ENCODE measurements at regions not wholly inside any gene's neighbourhood (a gene's known extent, or its start where the extent isn't known, plus 50 kb on each side); places are given as distances from the start of the nearest gene placed in this dataset.

DNA sequence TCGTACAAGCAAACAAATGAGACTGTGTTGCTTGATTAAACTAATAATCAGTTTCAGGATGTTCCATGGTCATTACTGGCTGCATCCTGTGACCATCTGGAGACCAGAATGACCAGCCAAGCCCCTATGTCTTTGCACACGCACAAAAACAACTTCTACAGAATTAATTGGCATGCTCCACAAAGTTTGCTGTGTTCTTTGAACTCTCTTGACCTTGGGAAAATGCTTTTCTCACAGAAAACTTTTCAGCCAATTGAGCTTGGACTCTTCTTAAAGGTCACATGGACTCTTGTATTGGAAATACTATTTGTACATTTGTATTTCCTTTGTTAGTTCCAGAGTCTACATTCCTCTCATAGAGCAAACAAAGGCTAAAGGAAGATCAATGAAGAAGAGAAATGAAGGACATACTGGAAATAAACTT lies 147.8 kb downstream of the ARRDC3 start:
- Histone ChIP-seq H3K4me3 (ENCODE audit: low read depth in 1 of 2, low read length in 2 of 2) (no peak overlapping the region), H3K27me3 (ENCODE audit: low read depth, low read length) (no peaks in the 10 kb centered on the region), H3K9me3 (ENCODE audit: control insufficient read depth in 1 of 2, low read length in 2 of 2) (no peaks in the 10 kb centered on the region), H3K27ac (ENCODE audit: low read length) (no peak overlapping the region), H3K4me1 (ENCODE audit: control insufficient read depth in 1 of 2, insufficient read depth in 2 of 2, low read length in 2 of 2) (no peaks in the 10 kb centered on the region), H3K36me3 (ENCODE audit: control insufficient read depth in 1 of 2, insufficient read depth in 2 of 2, low read length in 2 of 2) (no peaks in the 10 kb centered on the region)

- no peaks in the 10 kb centered on the region for H3K4me1 ChIP-seq (ENCODE audit: control insufficient read depth in 1 of 2, insufficient read depth in 2 of 2, low read length in 2 of 2)
- H3K36me3 ChIP-seq (ENCODE audit: control insufficient read depth in 1 of 2, insufficient read depth in 2 of 2, low read length in 2 of 2): no peaks in the 10 kb centered on the region
- no peaks in the 10 kb centered on the region for H3K9me3 ChIP-seq (ENCODE audit: control insufficient read depth in 1 of 2, low read length in 2 of 2)
- H3K27ac ChIP-seq (ENCODE audit: low read length): no peak overlapping the region
- H3K27me3 ChIP-seq (ENCODE audit: low read depth, low read length): no peaks in the 10 kb centered on the region
- H3K4me3 ChIP-seq (ENCODE audit: low read depth in 1 of 2, low read length in 2 of 2): no peak overlapping the region
Observed at GRCh38 chr5:91232523-91232922, 150.6 kb downstream of the ARRDC3 start.

- H3K27me3 ChIP-seq (ENCODE audit: low read depth, low read length): no peaks in the 10 kb centered on the region
- H3K36me3 ChIP-seq (ENCODE audit: control insufficient read depth in 1 of 2, insufficient read depth in 2 of 2, low read length in 2 of 2): no peaks in the 10 kb centered on the region
- no peaks in the 10 kb centered on the region for H3K4me1 ChIP-seq (ENCODE audit: control insufficient read depth in 1 of 2, insufficient read depth in 2 of 2, low read length in 2 of 2)
- H3K9me3 ChIP-seq (ENCODE audit: control insufficient read depth in 1 of 2, low read length in 2 of 2): no peaks in the 10 kb centered on the region
- H3K27ac ChIP-seq (ENCODE audit: low read length): no peak overlapping the region
- no peak overlapping the region for H3K4me3 ChIP-seq (ENCODE audit: low read depth in 1 of 2, low read length in 2 of 2)
Observed at GRCh38 chr5:91229031-91229727, 153.9 kb downstream of the ARRDC3 start.

DNA sequence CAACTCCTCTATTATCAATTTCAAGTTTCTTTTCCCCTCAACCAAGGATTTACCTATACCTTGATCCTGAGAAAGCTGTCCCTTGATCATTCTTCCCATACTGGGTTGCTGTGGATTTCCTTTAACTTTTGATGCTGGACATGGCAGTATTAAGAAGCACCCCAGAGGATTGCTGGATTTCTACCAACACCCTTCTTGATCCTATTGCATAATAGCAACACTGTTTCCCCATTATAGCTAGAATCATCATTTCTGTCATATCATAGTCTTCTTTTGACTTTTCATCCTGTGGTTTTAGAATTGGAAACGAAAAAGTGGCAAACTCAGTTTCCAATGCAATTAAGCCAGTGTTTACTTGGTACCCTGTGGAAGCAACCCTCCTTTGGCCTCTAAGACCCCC lies 154.9 kb downstream of the ARRDC3 start:
- Histone ChIP-seq H3K36me3 (ENCODE audit: control insufficient read depth in 1 of 2, insufficient read depth in 2 of 2, low read length in 2 of 2) (no peaks in the 10 kb centered on the region), H3K4me1 (ENCODE audit: control insufficient read depth in 1 of 2, insufficient read depth in 2 of 2, low read length in 2 of 2) (no peaks in the 10 kb centered on the region), H3K27ac (ENCODE audit: low read length) (no peak overlapping the region), H3K4me3 (ENCODE audit: low read depth in 1 of 2, low read length in 2 of 2) (no peak overlapping the region), H3K27me3 (ENCODE audit: low read depth, low read length) (no peaks in the 10 kb centered on the region), H3K9me3 (ENCODE audit: control insufficient read depth in 1 of 2, low read length in 2 of 2) (no peaks in the 10 kb centered on the region)

DNA sequence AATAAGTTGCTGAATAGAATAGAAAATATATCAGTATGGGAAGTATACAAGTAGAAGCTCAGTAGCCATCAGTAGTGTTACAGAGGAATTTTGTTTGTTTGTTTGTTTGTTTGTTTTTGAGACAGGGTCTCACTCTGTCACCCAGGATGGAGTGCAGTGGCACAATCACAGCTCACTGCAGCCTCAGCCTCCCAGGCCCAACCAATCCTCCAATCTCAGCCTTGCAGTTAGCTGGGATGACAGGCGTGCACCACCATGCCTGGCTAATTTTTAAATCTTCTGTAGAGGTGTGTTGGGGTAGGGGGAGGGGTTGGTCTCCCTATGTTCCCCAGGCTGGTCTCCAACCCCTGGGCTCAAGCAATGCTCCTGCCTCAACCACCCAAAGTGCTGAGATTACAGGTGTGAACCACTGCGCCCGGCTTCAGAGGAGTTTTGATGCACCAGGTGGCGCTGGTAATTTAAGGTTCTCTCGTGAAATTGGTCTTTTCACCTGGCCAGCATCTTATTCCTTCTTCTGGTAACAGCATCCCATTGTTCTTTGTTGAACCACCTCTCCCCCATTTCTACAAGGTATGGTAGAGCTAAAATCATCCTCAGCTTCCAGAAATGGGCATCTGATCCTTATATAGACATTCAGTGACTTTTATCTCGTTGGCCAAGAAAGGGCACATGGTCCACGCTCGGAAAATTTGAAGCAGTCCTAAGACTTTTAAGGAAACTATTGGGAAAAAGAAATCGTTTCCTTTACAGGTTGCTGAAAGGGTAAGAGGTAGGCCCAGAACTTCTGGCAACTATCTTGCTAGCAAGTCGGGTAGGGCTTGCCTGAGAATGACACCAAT lies 157.1 kb downstream of the ARRDC3 start:
- no peaks in the 10 kb centered on the region for H3K9me3 ChIP-seq (ENCODE audit: control insufficient read depth in 1 of 2, low read length in 2 of 2)
- no peaks in the 10 kb centered on the region for H3K36me3 ChIP-seq (ENCODE audit: control insufficient read depth in 1 of 2, insufficient read depth in 2 of 2, low read length in 2 of 2)
- H3K4me3 ChIP-seq (ENCODE audit: low read depth in 1 of 2, low read length in 2 of 2): no peak overlapping the region
- no peak overlapping the region for H3K27ac ChIP-seq (ENCODE audit: low read length)
- H3K4me1 ChIP-seq (ENCODE audit: control insufficient read depth in 1 of 2, insufficient read depth in 2 of 2, low read length in 2 of 2): no peaks in the 10 kb centered on the region
- no peaks in the 10 kb centered on the region for H3K27me3 ChIP-seq (ENCODE audit: low read depth, low read length)

DNA sequence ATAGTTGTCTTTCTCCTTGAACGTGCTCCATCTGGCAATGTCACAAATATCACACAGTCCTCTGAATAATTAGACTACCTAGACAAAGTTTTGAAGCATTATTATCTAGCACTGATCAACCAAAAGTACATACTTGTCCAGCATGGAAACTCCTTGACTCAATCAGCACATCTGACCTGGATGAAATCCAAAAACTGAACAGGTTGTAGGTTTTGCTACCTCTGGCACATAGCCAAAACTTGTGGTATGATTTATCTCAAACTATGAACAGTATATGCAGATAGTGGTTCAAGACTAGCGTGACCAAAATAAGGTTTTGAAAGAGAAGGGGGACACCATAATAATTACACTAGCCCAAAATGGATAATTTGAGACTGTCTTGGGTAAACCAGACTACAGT lies 158.1 kb downstream of the ARRDC3 start:
- no peaks in the 10 kb centered on the region for H3K4me1 ChIP-seq (ENCODE audit: control insufficient read depth in 1 of 2, insufficient read depth in 2 of 2, low read length in 2 of 2)
- no peaks in the 10 kb centered on the region for H3K9me3 ChIP-seq (ENCODE audit: control insufficient read depth in 1 of 2, low read length in 2 of 2)
- H3K4me3 ChIP-seq (ENCODE audit: low read depth in 1 of 2, low read length in 2 of 2): no peak overlapping the region

DNA sequence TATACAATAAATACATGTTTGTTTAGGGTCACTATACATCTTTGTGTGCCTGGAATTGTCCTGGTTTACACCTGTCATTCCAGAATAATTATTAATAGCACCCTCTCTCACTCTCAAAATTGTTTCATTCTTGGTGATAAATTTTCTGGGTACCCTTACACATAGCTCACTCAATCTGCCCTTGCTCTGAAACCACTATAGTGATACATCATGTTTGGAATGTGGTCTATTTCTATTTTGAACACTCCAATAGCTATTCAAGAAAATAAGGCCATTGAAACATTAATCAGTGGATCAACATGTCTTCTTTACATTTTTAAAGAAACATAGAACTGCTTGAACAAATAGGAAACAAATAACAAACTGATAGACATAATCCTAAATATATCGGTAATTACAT lies 158.7 kb downstream of the ARRDC3 start:
- no peaks in the 10 kb centered on the region for H3K27me3 ChIP-seq (ENCODE audit: low read depth, low read length)
- H3K27ac ChIP-seq (ENCODE audit: low read length): no peak overlapping the region
- no peaks in the 10 kb centered on the region for H3K36me3 ChIP-seq (ENCODE audit: control insufficient read depth in 1 of 2, insufficient read depth in 2 of 2, low read length in 2 of 2)
- peaks cover 0 to 2% of the 10 kb centered on the region in 2 donors for H3K4me1 ChIP-seq (ENCODE audit: control insufficient read depth in 1 of 2, insufficient read depth in 2 of 2, low read length in 2 of 2)
- H3K4me3 ChIP-seq (ENCODE audit: low read depth in 1 of 2, low read length in 2 of 2): no peak overlapping the region
- no peaks in the 10 kb centered on the region for H3K9me3 ChIP-seq (ENCODE audit: control insufficient read depth in 1 of 2, low read length in 2 of 2)

More for the DNA sequence above, 158.1 kb downstream of the ARRDC3 start:
- Histone ChIP-seq H3K27ac (ENCODE audit: low read length) (no peak overlapping the region), H3K27me3 (ENCODE audit: low read depth, low read length) (no peaks in the 10 kb centered on the region), H3K36me3 (ENCODE audit: control insufficient read depth in 1 of 2, insufficient read depth in 2 of 2, low read length in 2 of 2) (no peaks in the 10 kb centered on the region)

DNA sequence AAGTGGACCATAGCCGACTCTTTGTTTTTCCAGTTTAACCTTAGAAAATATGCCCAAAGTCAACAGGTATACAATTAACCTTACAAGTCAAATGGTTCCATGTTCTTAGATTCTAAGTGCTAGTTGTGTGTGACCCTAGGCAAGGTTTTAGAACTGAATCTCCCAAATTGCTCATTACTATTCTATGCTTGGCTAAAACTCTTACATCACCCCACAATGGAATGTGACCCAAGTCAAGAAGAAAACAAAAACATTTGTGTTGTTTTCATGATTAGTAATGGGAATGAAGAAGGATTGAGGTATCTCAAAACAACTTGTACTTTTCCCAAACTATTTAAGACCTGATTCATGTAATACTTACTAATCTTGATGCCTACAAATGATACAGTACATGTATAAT lies 159.2 kb downstream of the ARRDC3 start:
- no peak overlapping the region for H3K4me3 ChIP-seq (ENCODE audit: low read depth in 1 of 2, low read length in 2 of 2)

GRCh38 chr5:91222482-91222881 lies 160.6 kb downstream of the ARRDC3 start:
- Histone ChIP-seq H3K9me3 (ENCODE audit: control insufficient read depth in 1 of 2, low read length in 2 of 2) (no peaks in the 10 kb centered on the region), H3K4me1 (ENCODE audit: control insufficient read depth in 1 of 2, insufficient read depth in 2 of 2, low read length in 2 of 2) (peaks cover 0 to 4% of the 10 kb centered on the region in 2 donors), H3K36me3 (ENCODE audit: control insufficient read depth in 1 of 2, insufficient read depth in 2 of 2, low read length in 2 of 2) (no peaks in the 10 kb centered on the region), H3K27me3 (ENCODE audit: low read depth, low read length) (no peaks in the 10 kb centered on the region), H3K4me3 (ENCODE audit: low read depth in 1 of 2, low read length in 2 of 2) (no peak overlapping the region), H3K27ac (ENCODE audit: low read length) (no peak overlapping the region)

More for the DNA sequence above, 159.2 kb downstream of the ARRDC3 start:
- Histone ChIP-seq H3K4me1 (ENCODE audit: control insufficient read depth in 1 of 2, insufficient read depth in 2 of 2, low read length in 2 of 2) (peaks cover 0 to 4% of the 10 kb centered on the region in 2 donors), H3K9me3 (ENCODE audit: control insufficient read depth in 1 of 2, low read length in 2 of 2) (no peaks in the 10 kb centered on the region), H3K27me3 (ENCODE audit: low read depth, low read length) (no peaks in the 10 kb centered on the region), H3K36me3 (ENCODE audit: control insufficient read depth in 1 of 2, insufficient read depth in 2 of 2, low read length in 2 of 2) (no peaks in the 10 kb centered on the region), H3K27ac (ENCODE audit: low read length) (no peak overlapping the region)

DNA sequence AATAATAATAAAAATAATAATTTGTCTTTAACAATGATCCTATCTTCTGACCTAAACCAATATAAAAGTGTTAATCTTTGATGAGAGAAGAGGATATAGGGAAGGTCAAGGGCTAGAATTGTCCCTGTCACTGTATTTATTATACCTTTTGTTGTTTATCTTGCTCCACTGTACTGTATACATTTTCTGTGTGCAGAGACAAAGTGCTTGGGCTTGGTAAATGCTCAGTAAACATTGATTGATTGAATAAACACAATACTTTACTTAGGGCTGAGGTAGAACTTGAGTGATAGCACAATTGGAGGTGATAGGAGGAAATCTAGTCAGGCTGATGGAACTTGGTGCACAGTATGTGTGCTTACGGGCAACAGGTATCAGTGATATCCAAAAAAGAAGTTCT lies 161.2 kb downstream of the ARRDC3 start:
- H3K36me3 ChIP-seq (ENCODE audit: control insufficient read depth in 1 of 2, insufficient read depth in 2 of 2, low read length in 2 of 2): no peaks in the 10 kb centered on the region
- no peaks in the 10 kb centered on the region for H3K27me3 ChIP-seq (ENCODE audit: low read depth, low read length)
- H3K4me1 ChIP-seq (ENCODE audit: control insufficient read depth in 1 of 2, insufficient read depth in 2 of 2, low read length in 2 of 2): peaks cover 0 to 4% of the 10 kb centered on the region in 2 donors
- H3K4me3 ChIP-seq (ENCODE audit: low read depth in 1 of 2, low read length in 2 of 2): no peak overlapping the region
- H3K27ac ChIP-seq (ENCODE audit: low read length): no peak overlapping the region
- no peaks in the 10 kb centered on the region for H3K9me3 ChIP-seq (ENCODE audit: control insufficient read depth in 1 of 2, low read length in 2 of 2)

DNA sequence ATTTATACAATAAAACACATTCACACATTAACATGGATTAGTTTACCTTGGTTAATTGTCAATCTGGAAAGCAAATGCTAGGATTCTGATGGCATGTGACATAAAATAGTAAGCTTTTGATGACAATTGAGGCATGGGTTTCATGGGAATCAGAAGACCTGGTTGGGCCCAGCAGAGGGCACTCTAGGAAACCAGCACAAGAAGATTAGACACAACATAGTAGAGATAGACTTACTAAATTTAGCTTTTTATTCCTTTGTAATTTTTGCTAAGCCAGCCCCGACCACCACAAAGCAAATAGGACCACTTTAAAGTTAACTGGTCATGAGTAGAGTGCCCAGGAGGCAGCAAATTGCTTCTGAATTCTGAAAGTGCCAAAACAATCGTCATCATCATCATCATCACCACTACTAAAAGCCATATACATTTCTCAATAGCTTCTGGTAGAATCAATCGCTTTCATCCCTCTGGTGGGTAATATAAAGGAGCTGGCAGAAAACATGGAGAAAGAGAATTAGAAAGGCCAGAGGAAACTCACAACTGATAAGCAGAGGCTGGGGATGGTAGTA lies 163.2 kb downstream of the ARRDC3 start:
- H3K27ac ChIP-seq (ENCODE audit: low read length): peak overlapping the region; percentile 5
- H3K27me3 ChIP-seq (ENCODE audit: low read depth, low read length): no peaks in the 10 kb centered on the region
- peaks cover 0 to 4% of the 10 kb centered on the region in 2 donors for H3K4me1 ChIP-seq (ENCODE audit: control insufficient read depth in 1 of 2, insufficient read depth in 2 of 2, low read length in 2 of 2)
- no peak overlapping the region for H3K4me3 ChIP-seq (ENCODE audit: low read depth in 1 of 2, low read length in 2 of 2)
- H3K9me3 ChIP-seq (ENCODE audit: control insufficient read depth in 1 of 2, low read length in 2 of 2): no peaks in the 10 kb centered on the region
- no peaks in the 10 kb centered on the region for H3K36me3 ChIP-seq (ENCODE audit: control insufficient read depth in 1 of 2, insufficient read depth in 2 of 2, low read length in 2 of 2)

All from muscle layer of duodenum (tissue), 2 donors.